GM13977 (cell line): ENCODE measurements at regions not wholly inside any gene's neighbourhood (a gene's known extent, or its start where the extent isn't known, plus 50 kb on each side); places are given as distances from the start of the nearest gene placed in this dataset.

Source experiments
- DNase-seq: peaks from one replicate; pipeline ENCODE4 v3.0.0; 2012; ENCODE audit warnings: low spot score
- CTCF ChIP-seq: IDR thresholded peaks from 2 replicates; pipeline ENCODE4 v1.5.1; 2012; ENCODE audit warnings: mild to moderate bottlenecking, control low read depth; ENCODE audit not compliant: insufficient read depth; ENCODE audit errors: extremely low read depth, missing control alignments
- in situ Hi-C: fragments of 300-500 bp; cut with MboI; formaldehyde crosslinking; loops from one replicate; pipeline ENCODE4 v1.12.0; 2022; ENCODE audit warnings: low sequenced_read_pairs, low pct_unique_long_range_greater_than_20kb, mixed read lengths, inconsistent platforms; ENCODE audit not compliant: unreplicated experiment

DNA sequence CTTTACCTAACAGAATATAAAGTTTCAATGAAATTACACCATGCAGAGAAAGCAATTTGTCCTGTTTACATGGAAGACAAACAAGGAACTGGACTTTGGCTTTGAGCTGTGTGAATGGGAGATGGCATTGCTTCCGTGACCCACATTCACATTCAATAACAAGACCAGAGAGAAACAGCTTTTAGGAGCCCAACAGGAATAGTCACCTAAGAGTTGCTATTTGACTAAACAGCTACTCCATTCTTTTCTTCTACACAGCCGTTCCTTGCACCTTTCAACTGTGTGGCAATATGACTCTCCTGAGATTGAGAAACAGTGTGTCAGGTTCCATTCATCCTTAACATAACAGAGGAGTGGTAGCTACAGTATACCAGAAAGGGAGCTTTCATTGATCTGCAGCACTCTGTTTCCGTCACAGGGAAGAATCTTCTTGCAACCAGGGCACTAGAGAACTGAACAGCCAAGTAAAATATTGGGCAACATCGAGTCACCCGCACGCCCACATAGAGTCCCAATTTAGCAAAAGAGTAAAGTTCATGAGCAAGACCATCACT, 355.1 kb downstream of the HAO1 start:
- in situ Hi-C loops: no loop called here
- no peak for TF ChIP-seq CTCF
- no peak for DNase-seq

DNA sequence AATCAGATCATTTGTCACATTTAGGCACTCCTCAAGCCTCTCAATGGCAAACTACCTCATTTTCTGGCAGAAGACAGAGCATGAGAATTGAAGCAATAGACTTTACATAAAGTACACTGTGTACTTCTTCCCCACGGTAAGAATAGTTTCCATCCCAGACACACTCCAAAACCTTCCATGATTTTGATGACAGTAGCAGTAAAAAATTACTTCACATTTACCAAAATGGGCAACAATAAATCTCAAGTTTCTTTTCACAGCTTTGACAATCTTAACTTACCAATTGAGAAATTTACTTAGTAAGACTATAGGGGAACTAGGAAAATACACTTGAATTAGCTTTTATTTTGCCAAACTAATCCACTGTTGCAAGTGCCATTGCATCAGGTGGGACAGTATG, 353.8 kb downstream of the HAO1 start:
- no peak for TF ChIP-seq CTCF
- in situ Hi-C loops: no loop called here
- no peak for DNase-seq

DNA sequence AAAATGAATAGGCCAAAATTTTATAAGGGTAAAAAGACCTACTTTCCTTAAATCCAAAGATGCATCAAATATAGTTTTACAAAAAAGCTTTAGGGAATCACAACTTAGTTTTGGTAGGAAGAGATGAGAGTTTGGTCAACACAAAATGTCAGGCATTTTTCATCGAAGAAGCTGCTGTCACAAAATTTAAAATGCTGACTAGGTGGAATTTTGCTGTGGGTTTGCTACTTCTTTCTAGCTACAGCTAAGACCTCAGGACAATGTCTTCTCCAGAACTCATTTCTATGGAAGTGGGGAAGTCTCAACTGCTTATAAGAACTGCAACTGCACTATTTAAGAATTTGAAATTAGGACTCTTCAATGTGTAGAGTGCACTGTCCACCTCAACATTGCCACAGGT, 351.1 kb downstream of the HAO1 start:
- no peak for TF ChIP-seq CTCF
- no peak for DNase-seq
- in situ Hi-C loops: no loop called here

DNA sequence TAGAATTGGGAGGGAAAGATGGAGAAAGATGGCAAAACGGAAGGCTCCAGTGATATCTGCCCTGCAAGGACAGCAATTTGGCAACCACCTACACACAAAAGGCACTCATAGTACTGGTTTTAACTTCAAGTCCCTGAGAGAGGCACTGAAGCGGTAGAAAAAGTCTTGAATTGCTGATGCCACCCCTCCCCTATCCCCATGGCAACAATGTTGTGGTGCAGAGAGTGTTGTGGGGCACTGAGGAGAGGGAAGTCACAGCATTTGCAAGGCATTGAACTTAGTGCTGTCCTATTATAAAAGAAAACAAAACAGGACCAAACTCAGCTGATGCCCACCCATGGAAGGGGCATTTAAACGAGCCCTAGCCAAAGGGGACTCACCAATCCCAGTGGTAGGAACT, 343.7 kb downstream of the HAO1 start:
- no peak for DNase-seq
- no peak for TF ChIP-seq CTCF
- in situ Hi-C loops: no loop called here

- no peak for TF ChIP-seq CTCF
- in situ Hi-C loops: no loop called here
- no peak for DNase-seq
Measured at GRCh38 chr20:7601431-7601830, 338.8 kb downstream of the HAO1 start.

GRCh38 chr20:7606941-7607340, 333.3 kb downstream of the HAO1 start:
- TF ChIP-seq CTCF: no peak
- no peak for DNase-seq
- in situ Hi-C loops: no loop called here

DNA sequence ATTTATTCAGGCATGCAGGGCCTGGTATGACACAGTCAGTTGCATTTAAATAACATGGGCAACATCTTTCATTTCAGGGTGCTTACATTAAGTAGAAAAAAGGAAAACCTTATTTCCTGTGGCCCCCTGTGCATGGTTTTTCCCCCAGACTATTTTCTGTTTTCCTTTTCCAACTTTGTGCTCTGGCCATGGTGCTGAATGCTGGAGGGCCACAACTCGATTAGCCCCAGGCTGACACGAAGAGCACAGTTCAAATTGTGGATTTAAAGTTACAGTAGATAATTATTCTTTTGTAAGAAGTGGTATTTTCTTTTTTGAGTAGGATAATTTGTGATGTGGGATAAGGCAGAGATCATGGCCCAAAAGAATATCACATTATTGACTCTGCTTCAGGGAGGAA, 332.0 kb downstream of the HAO1 start:
- no peak for DNase-seq
- in situ Hi-C loops: no loop called here
- no peak for TF ChIP-seq CTCF
